SK-N-MC (cell line): ENCODE measurements at regions not wholly inside any gene's neighbourhood (a gene's known extent, or its start where the extent isn't known, plus 50 kb on each side); places are given as distances from the start of the nearest gene placed in this dataset.

Source experiments
- EZH2 ChIP-seq: fragments of 200-600 bp; sonication (generic); IDR thresholded peaks from one replicate; pipeline ENCODE4 v1.6.1; 2017; ENCODE audit warnings: antibody characterized with exemption
- POLR2AphosphoS5 ChIP-seq: IDR thresholded peaks from 2 replicates; pipeline ENCODE4 v1.6.1; 2012; ENCODE audit warnings: mild to moderate bottlenecking, low read depth, low read length, borderline replicate concordance

DNA sequence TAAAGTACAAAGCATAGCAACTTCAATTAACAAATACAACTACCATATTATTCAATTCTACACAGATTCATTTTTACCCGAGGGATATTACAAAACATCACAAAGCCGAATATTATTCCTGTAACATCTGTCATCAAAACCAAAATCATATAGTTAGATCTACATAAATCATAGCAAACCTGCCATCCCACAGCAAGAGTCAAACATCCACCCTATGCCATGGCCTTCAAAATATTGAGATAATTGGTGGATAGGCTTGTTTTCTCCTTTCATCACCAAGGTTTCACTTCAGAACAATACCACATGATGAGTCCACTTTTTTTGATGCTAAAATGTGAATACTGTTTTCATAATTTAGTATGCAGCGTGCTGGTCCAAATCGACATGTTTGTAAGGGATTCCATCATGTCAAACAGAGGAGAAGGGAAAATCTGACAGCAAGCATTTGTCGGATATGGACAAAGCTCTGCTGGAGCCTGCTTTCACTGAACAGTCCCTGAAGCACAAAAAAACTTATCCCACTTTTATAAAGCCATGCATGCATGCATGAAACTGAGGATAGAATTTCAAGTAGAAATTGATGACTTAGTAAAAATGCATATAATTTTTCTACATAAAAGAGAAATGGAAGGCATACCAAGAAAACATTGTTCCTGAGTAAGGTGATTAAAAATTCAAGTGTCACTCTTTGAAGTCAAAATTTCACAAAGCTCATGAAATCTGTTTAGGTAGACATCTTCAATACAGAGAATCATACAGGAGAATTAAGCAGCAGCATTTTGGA, 494.1 kb downstream of the HACE1 start:
- TF ChIP-seq EZH2 = no peak
- no peak for TF ChIP-seq POLR2AphosphoS5
